MG63 (cell line): ENCODE measurements at regions not wholly inside any gene's neighbourhood (a gene's known extent, or its start where the extent isn't known, plus 50 kb on each side); places are given as distances from the start of the nearest gene placed in this dataset.

Source experiments
- DNase-seq: peaks from one replicate; pipeline ENCODE4 v3.0.0-alpha.2; 2020
- H3K27me3 ChIP-seq: fragments of 250-450 bp; sonication (Bioruptor Pico); 2 replicates; pipeline ENCODE4 v1.5.1; 2020; ENCODE audit warnings: mild to moderate bottlenecking, moderate library complexity
- H3K36me3 ChIP-seq: fragments of 250-450 bp; sonication (Bioruptor Pico); 2 replicates; pipeline ENCODE4 v1.5.1; 2020; ENCODE audit warnings: mild to moderate bottlenecking, moderate library complexity
- H3K4me3 ChIP-seq: fragments of 250-450 bp; sonication (Bioruptor Pico); 2 replicates; pipeline ENCODE4 v1.5.1; 2020; ENCODE audit warnings: mild to moderate bottlenecking, moderate library complexity
- H3K9me3 ChIP-seq: fragments of 250-450 bp; sonication (Bioruptor Pico); 2 replicates; pipeline ENCODE4 v1.5.1; 2020; ENCODE audit warnings: mild to moderate bottlenecking, moderate library complexity

- Histone ChIP-seq H3K9me3 (no peaks in the 10 kb centered on the region), H3K4me3 (no peak overlapping the region), H3K27me3 (no peaks in the 10 kb centered on the region), H3K36me3 (no peaks in the 10 kb centered on the region)
- DNase-seq, result no peak
These were observed 552.6 kb upstream of the ATP2B1 start for GRCh38 chr12:90261283-90261682.

- H3K27me3 ChIP-seq, result no peaks in the 10 kb centered on the region
- no peak overlapping the region for H3K4me3 ChIP-seq
- H3K9me3 ChIP-seq, result no peaks in the 10 kb centered on the region
- H3K36me3 ChIP-seq, result no peaks in the 10 kb centered on the region
- DNase-seq, result no peak
These were observed 551.5 kb upstream of the ATP2B1 start for GRCh38 chr12:90260136-90260535.

GRCh38 chr12:90257927-90258624 is 549.4 kb upstream of the ATP2B1 start:
- no peak for DNase-seq
- no peaks in the 10 kb centered on the region for H3K36me3 ChIP-seq
- no peaks in the 10 kb centered on the region for H3K27me3 ChIP-seq
- H3K4me3 ChIP-seq, result no peak overlapping the region
- H3K9me3 ChIP-seq, result no peaks in the 10 kb centered on the region

DNA sequence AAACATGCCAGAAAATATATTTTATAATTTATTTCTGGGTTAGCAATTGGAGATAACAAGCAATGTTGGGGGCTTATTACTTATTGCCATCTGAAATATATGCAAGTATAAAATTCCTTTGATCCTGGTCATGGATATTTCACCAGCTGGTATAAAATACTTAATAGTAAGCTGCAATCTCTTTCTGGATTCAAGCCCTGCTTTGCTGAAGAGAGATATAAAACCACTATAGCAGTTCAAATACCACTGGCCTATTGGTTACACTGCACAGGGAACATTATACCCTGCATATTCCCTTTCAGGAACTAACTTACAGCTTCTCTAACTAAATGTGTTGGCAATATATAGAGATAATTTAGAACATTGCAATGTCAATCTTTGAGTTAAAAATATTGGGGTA is 546.2 kb upstream of the ATP2B1 start:
- H3K27me3 ChIP-seq, result no peaks in the 10 kb centered on the region
- DNase-seq, result no peak
- H3K4me3 ChIP-seq, result no peak overlapping the region
- H3K9me3 ChIP-seq, result no peaks in the 10 kb centered on the region
- no peaks in the 10 kb centered on the region for H3K36me3 ChIP-seq

DNA sequence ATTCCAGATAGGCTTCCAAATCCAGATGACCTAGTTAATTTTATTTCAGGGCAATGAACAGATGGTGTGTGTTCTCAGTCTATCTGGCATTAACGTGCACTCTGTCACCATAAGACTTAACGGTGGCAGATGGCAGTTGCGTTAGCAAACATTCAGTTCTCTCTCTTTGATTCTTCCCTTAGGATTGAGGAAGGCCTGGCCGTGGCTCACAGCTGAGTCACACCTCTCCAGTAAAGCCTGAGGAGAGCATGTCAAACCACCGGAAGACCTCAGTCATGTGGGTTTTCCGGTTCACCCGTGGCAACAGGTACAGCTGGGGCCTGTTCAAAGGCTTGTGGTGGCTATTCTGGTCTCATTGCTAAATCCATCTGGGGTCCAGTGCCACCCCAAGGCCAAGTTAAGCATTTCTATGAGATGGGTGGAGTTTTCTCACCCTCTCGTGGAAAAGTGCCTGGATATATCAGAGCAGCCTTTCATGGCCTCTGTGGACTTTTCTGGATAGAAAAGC is 545.1 kb upstream of the ATP2B1 start:
- no peaks in the 10 kb centered on the region for H3K27me3 ChIP-seq
- no peaks in the 10 kb centered on the region; the same call in 1 of the 2 replicates for H3K9me3 ChIP-seq
- no peaks in the 10 kb centered on the region for H3K36me3 ChIP-seq
- no peak overlapping the region for H3K4me3 ChIP-seq
- DNase-seq, result peak; percentile 72

DNA sequence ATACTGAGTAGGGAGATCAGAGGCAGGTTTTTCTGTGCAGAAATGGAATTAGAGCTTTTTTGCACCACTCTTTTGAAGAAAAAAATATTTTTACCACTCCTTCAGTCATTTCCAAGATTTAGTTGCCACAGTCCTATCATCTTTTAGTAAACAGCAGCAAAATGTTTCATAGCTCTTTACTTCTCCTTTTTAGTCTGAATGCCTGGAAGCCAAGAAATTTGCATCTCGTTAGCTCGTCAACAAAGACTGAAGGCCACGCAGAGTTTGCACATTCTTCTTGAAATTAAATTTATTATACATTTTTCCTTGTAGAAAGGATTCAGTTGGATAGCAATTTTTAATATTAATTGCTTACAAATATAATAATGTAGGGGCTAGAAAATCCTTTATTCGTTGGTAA is 544.5 kb upstream of the ATP2B1 start:
- no peaks in the 10 kb centered on the region for H3K27me3 ChIP-seq

DNA sequence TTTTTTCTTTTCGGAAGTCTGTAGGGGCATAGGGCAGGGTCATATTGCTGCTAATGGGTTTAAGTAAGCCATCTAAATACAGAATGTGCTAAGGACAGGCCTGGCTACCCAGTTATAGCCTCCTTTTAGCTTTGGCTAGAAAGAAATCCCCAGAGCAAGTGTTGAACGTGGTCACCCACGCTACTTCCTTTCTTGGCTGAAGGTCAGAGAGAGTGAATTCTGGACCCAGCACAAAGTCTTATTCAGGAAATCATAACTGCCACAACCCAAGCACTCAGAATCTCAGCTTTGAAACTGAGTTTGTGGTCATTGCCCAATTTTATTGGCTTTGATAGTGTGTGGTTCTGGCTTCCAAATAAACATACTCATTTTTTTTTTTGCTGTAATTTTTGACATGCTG is 542.1 kb upstream of the ATP2B1 start:
- Histone ChIP-seq H3K36me3 (no peaks in the 10 kb centered on the region), H3K4me3 (no peak overlapping the region), H3K27me3 (no peaks in the 10 kb centered on the region), H3K9me3 (no peaks in the 10 kb centered on the region; the same call in 1 of the 2 replicates)
- DNase-seq, result peak; percentile 55

More for the DNA sequence above, 544.5 kb upstream of the ATP2B1 start:
- H3K9me3 ChIP-seq, result no peaks in the 10 kb centered on the region; the same call in 1 of the 2 replicates
- H3K36me3 ChIP-seq, result no peaks in the 10 kb centered on the region
- H3K4me3 ChIP-seq, result no peak overlapping the region
- DNase-seq, result no peak

GRCh38 chr12:90250042-90250441 is 541.4 kb upstream of the ATP2B1 start:
- Histone ChIP-seq H3K36me3 (no peaks in the 10 kb centered on the region), H3K4me3 (no peak overlapping the region), H3K9me3 (no peaks in the 10 kb centered on the region; the same call in 1 of the 2 replicates), H3K27me3 (no peaks in the 10 kb centered on the region)
- no peak for DNase-seq

DNA sequence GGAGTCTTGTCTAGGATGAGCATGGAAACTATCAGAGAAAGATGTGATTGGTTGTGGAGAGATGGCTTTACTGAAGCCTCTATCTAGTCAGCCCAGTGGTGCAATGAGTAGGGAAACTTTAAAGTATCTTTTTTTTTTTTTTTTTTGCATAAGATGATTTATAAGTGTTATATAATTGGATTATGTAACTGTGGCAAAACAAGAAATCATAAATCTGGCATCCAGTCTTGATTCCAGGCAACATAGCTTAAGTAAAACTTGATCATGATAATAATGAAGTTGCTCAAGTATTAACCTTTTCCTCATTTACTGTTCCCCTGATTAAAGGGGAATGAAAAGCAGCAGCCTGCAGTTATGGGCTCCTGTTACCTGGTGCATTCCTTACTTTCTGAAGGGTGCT is 538.0 kb upstream of the ATP2B1 start:
- Histone ChIP-seq H3K9me3 (no peaks in the 10 kb centered on the region; the same call in 1 of the 2 replicates), H3K4me3 (no peak overlapping the region), H3K36me3 (no peaks in the 10 kb centered on the region), H3K27me3 (no peaks in the 10 kb centered on the region)
- DNase-seq, result no peak

DNA sequence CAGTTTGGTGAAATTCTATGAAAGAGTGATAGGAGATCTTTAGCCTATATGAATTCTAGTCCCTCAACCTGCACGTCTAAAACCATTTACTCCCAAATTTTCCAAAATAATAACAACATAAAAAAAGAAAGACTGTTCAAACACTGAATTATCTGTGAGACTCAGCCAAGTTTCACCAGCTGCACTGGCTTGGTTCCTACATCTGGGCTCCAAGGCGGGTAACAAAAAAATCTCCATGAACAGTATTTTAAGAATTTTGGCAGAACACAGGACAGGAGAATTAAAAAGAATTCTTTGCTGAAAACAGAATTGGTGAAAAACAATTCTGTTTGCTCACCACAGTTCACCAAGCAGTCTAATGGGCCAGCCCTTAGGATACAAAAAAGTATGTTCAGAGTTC is 536.8 kb upstream of the ATP2B1 start:
- H3K4me3 ChIP-seq, result no peak overlapping the region
- no peaks in the 10 kb centered on the region; the same call in 1 of the 2 replicates for H3K9me3 ChIP-seq
- H3K36me3 ChIP-seq, result no peaks in the 10 kb centered on the region
- peak; percentile 37 for DNase-seq
- H3K27me3 ChIP-seq, result no peaks in the 10 kb centered on the region

DNA sequence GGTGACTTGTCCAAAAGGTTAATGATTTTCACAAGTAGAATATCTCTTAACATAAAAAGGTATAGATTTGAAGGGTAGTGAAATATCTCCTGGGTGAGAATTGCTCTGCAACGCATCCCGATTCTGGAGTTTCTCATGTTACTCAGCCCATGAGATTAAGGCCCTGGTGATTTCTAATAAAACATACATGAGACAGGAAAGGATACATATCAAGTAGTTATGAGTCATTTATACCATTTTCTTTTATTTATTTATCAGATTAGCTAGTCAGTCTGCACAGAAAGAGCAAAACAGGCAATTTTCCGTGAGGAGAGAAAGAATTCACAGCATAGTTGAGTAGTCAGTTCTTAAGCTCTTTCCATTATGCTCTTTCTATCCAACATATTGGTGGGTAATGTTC is 535.6 kb upstream of the ATP2B1 start:
- H3K4me3 ChIP-seq, result no peak overlapping the region
- no peaks in the 10 kb centered on the region for H3K36me3 ChIP-seq
- no peaks in the 10 kb centered on the region for H3K27me3 ChIP-seq
- no peaks in the 10 kb centered on the region; the same call in 1 of the 2 replicates for H3K9me3 ChIP-seq
- DNase-seq, result no peak

GRCh38 chr12:90243211-90243610 is 534.6 kb upstream of the ATP2B1 start:
- DNase-seq, result no peak
- Histone ChIP-seq H3K9me3 (no peaks in the 10 kb centered on the region), H3K4me3 (no peak overlapping the region), H3K36me3 (no peaks in the 10 kb centered on the region), H3K27me3 (no peaks in the 10 kb centered on the region)

DNA sequence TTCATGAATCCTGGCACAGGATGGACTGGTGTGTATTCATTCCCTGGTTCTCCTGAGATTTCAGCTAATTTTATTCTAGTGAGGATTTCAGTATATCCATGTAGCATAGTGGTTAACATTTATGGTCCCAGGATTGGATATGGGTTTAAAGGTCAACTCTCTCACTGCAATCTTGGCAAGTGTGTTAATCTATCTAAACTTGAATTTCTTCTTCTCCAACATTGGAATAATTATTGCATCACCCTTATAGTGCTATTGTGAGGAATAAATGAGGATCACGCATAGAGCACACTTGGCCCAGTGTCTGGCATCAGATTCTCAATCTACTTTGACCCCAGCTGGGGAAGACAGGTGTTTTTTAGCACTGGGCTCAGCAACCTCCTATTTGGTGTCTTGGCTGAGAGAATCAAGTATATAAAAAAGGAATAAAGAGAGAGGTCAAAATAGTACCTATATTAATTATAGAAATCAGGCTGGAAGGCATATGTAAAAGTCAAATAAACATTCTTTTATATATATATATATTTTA is 531.2 kb upstream of the ATP2B1 start:
- H3K36me3 ChIP-seq, result no peaks in the 10 kb centered on the region
- H3K9me3 ChIP-seq, result no peaks in the 10 kb centered on the region
- H3K27me3 ChIP-seq, result no peaks in the 10 kb centered on the region
- no peak overlapping the region for H3K4me3 ChIP-seq
- no peak for DNase-seq

- no peaks in the 10 kb centered on the region for H3K27me3 ChIP-seq
- H3K36me3 ChIP-seq, result no peaks in the 10 kb centered on the region
- H3K9me3 ChIP-seq, result no peaks in the 10 kb centered on the region
- H3K4me3 ChIP-seq, result no peak overlapping the region
- DNase-seq, result no peak
These were observed 530.1 kb upstream of the ATP2B1 start for GRCh38 chr12:90238663-90239271.

- no peak for DNase-seq
These were observed 529.2 kb upstream of the ATP2B1 start for GRCh38 chr12:90237841-90238240.

GRCh38 chr12:90235642-90236041 is 527.0 kb upstream of the ATP2B1 start:
- Histone ChIP-seq H3K27me3 (no peaks in the 10 kb centered on the region), H3K36me3 (no peaks in the 10 kb centered on the region), H3K9me3 (no peaks in the 10 kb centered on the region), H3K4me3 (no peak overlapping the region)
- DNase-seq, result no peak

More at GRCh38 chr12:90237841-90238240, 529.2 kb upstream of the ATP2B1 start:
- no peaks in the 10 kb centered on the region for H3K9me3 ChIP-seq
- no peak overlapping the region for H3K4me3 ChIP-seq
- H3K36me3 ChIP-seq, result no peaks in the 10 kb centered on the region
- H3K27me3 ChIP-seq, result no peaks in the 10 kb centered on the region

DNA sequence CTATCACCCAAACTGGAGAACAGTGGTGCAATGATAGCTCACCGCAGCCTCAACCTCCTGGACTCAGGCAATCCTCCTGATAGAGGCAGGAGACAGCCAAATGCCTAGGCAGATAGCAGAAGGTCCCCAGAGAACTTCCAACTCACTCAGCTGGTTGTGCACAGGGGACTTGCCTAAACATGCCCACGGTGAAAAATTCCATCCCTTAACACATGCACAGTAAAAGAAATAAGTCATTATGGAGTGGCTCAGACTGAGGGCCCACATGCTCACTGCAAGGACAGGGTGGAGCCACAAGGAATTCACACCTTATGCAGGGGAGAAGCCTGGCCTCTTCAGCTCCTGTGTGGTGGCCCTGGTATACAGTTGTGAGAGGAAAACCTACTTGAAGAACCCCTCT is 525.8 kb upstream of the ATP2B1 start:
- no peak overlapping the region for H3K4me3 ChIP-seq
- H3K36me3 ChIP-seq, result no peaks in the 10 kb centered on the region
- H3K9me3 ChIP-seq, result no peaks in the 10 kb centered on the region
- no peak for DNase-seq
- H3K27me3 ChIP-seq, result no peaks in the 10 kb centered on the region
